Stimulated activated CD8-positive, alpha-beta memory T cell treated with anti-CD3 and anti-CD28 coated beads, Interleukin-15, amount 100 ng/mL, for 48 hours (primary cell): ENCODE measurements at regions not wholly inside any gene's neighbourhood (a gene's known extent, or its start where the extent isn't known, plus 50 kb on each side); places are given as distances from the start of the nearest gene placed in this dataset.

ENCODE experiments used
- DNase-seq, 2 donors: peaks; one replicate each; pipeline ENCODE4 v3.0.0-alpha.2; 2020; ENCODE audit warnings: low read depth in 2 of 2

- no peak for DNase-seq
Measured at GRCh38 chr1:30272277-30273020, 450.9 kb downstream of the MATN1 start.

GRCh38 chr1:30271401-30272276, 451.7 kb downstream of the MATN1 start:
- no peak for DNase-seq

GRCh38 chr1:30270461-30270860, 452.9 kb downstream of the MATN1 start:
- DNase-seq = no peak

- DNase-seq = no peak
Measured at GRCh38 chr1:30268923-30269666, 454.3 kb downstream of the MATN1 start.

- DNase-seq = no peak
Measured at GRCh38 chr1:30267856-30268255, 455.5 kb downstream of the MATN1 start.

- DNase-seq = no peak
Measured at GRCh38 chr1:30267046-30267445, 456.3 kb downstream of the MATN1 start.

- no peak for DNase-seq
Measured at GRCh38 chr1:30265127-30266070, 458.0 kb downstream of the MATN1 start.

GRCh38 chr1:30264672-30265025, 458.7 kb downstream of the MATN1 start:
- no peak for DNase-seq

GRCh38 chr1:30263888-30264671, 459.3 kb downstream of the MATN1 start:
- DNase-seq = no peak

- no peak for DNase-seq
Measured at GRCh38 chr1:30263405-30263804, 460.0 kb downstream of the MATN1 start.

GRCh38 chr1:30262158-30262557, 461.2 kb downstream of the MATN1 start:
- DNase-seq = no peak

- DNase-seq = no peak
Measured at GRCh38 chr1:30260318-30260717, 463.1 kb downstream of the MATN1 start.

GRCh38 chr1:30259631-30260030, 463.8 kb downstream of the MATN1 start:
- DNase-seq = no peak

GRCh38 chr1:30258876-30259275, 464.5 kb downstream of the MATN1 start:
- no peak for DNase-seq

GRCh38 chr1:30258471-30258870, 464.9 kb downstream of the MATN1 start:
- DNase-seq = no peak

GRCh38 chr1:30257742-30258380, 465.5 kb downstream of the MATN1 start:
- no peak for DNase-seq

- no peak for DNase-seq
Measured at GRCh38 chr1:30257322-30257721, 466.1 kb downstream of the MATN1 start.

- no peak for DNase-seq
Measured at GRCh38 chr1:30256911-30257310, 466.5 kb downstream of the MATN1 start.

- no peak for DNase-seq
Measured at GRCh38 chr1:30255111-30255724, 468.2 kb downstream of the MATN1 start.
